B cell (primary cell): ENCODE measurements at regions not wholly inside any gene's neighbourhood (a gene's known extent, or its start where the extent isn't known, plus 50 kb on each side); places are given as distances from the start of the nearest gene placed in this dataset.

ENCODE experiments used
- ATAC-seq: fragments of 200-7000 bp; cut with Tn5 transposase; one replicate; pipeline ENCODE4 v1.10.0; 2021; ENCODE audit warnings: low read depth, mild to moderate bottlenecking, moderate number of reproducible peaks, moderate library complexity
- CTCF ChIA-PET: fragments of 350-600 bp; sonication (Branson Sonifier 250); formaldehyde crosslinking; loops from one replicate; lab custom pipeline; 2021; ENCODE audit warnings: antibody characterized with exemption, inconsistent platforms; lab: Charles Lee
- POLR2A ChIA-PET: fragments of 350-600 bp; sonication (Branson Sonifier 250); formaldehyde crosslinking; loops from one replicate; lab custom pipeline; 2021; ENCODE audit warnings: antibody characterized with exemption; lab: Charles Lee
- DNase-seq: peaks from one replicate; pipeline ENCODE4 v3.0.0; 2013
- H2AFZ ChIP-seq: 2 replicates; pipeline ENCODE4 v1.6.1; 2012; ENCODE audit warnings: mild to moderate bottlenecking, low read depth, low read length; ENCODE audit not compliant: insufficient read depth, poor library complexity, severe bottlenecking
- H3K27ac ChIP-seq, 2 donors: 1 replicate in 1 of 2; 2 replicates in 1 of 2; pipeline ENCODE4 v1.5.1; 2012 to 2013; ENCODE audit warnings: low read length in 2 of 2, mild to moderate bottlenecking in 2 of 2, moderate library complexity in 1 of 2
- H3K27me3 ChIP-seq, 4 experiments: fragments of 200-600 bp in 1 of 4; sonication (generic) in 1 of 4; replicated peaks in 1 of 4; 1 replicate in 2 of 4; 2 replicates in 2 of 4; pipeline versions ENCODE4 v1.6.1 to v1.7.0; 2013 to 2016; ENCODE audit warnings: low read length in 3 of 4, mild to moderate bottlenecking in 2 of 4, mixed read lengths in 1 of 4, moderate library complexity in 1 of 4; ENCODE audit not compliant: insufficient read depth in 4 of 4, control insufficient read depth in 3 of 4; ENCODE audit errors: control extremely low read depth in 1 of 4
- H3K36me3 ChIP-seq, 2 experiments: replicated peaks in 1 of 2; 1 replicate in 1 of 2; 2 replicates in 1 of 2; pipeline versions ENCODE4 v1.6.1 to v1.7.1; 2013; ENCODE audit warnings: low read length in 1 of 2; ENCODE audit not compliant: insufficient read depth in 2 of 2, control insufficient read depth in 1 of 2; ENCODE audit errors: control extremely low read depth in 1 of 2, extremely low read depth in 1 of 2
- H3K4me1 ChIP-seq, 2 donors: fragments of 200-600 bp in 1 of 2; sonication (generic) in 1 of 2; 1 replicate in 1 of 2; 2 replicates in 1 of 2; pipeline versions ENCODE4 v1.5.1 to v1.6.1; 2013 to 2017; ENCODE audit warnings: low read length in 2 of 2; ENCODE audit not compliant: control insufficient read depth in 2 of 2, insufficient read depth in 2 of 2
- H3K4me2 ChIP-seq: replicated peaks from 2 replicates; pipeline ENCODE3; 2012; ENCODE audit warnings: mild to moderate bottlenecking, low read depth, low read length; ENCODE audit not compliant: poor library complexity, severe bottlenecking
- H3K4me3 ChIP-seq, 5 experiments: fragments of 200-600 bp in 1 of 5; sonication (generic) in 1 of 5; 1 replicate in 3 of 5; 2 replicates in 2 of 5; pipeline versions ENCODE4 v1.5.1 to v1.7.0; 2011 to 2016; ENCODE audit warnings: low read length in 4 of 5, mild to moderate bottlenecking in 4 of 5, low read depth in 2 of 5, control low read depth in 1 of 5, moderate library complexity in 1 of 5; ENCODE audit not compliant: insufficient read depth in 1 of 5; ENCODE audit errors: control extremely low read depth in 1 of 5, extremely low read depth in 1 of 5
- H3K79me2 ChIP-seq: fragments of 200-600 bp; sonication (generic); one replicate; pipeline ENCODE4 v1.6.0; 2016; ENCODE audit warnings: low read length; ENCODE audit not compliant: control insufficient read depth, insufficient read depth
- H3K9ac ChIP-seq: fragments of 200-600 bp; sonication (generic); 2 replicates; pipeline ENCODE4 v1.6.1; 2017; ENCODE audit warnings: mild to moderate bottlenecking, low read length, moderate library complexity
- H3K9me3 ChIP-seq, 3 donors: one replicate each; pipeline versions ENCODE4 v1.6.1 to v1.7.1; 2013; ENCODE audit warnings: low read length in 2 of 3; ENCODE audit not compliant: control insufficient read depth in 2 of 3, insufficient read depth in 1 of 3; ENCODE audit errors: control extremely low read depth in 1 of 3
- H4K20me1 ChIP-seq: 2 replicates; pipeline ENCODE4 v1.6.0; 2012; ENCODE audit warnings: mild to moderate bottlenecking, low read length; ENCODE audit not compliant: insufficient read depth, control insufficient read depth, poor library complexity, severe bottlenecking
- H3K27ac Mint-ChIP-seq: one replicate; pipeline ENCODE4 v1.8.0; 2021; ENCODE audit warnings: mixed read lengths
- H3K27me3 Mint-ChIP-seq: one replicate; pipeline ENCODE4 v1.8.0; 2021; ENCODE audit warnings: mixed read lengths
- H3K4me1 Mint-ChIP-seq: one replicate; pipeline ENCODE4 v1.8.0; 2021; ENCODE audit warnings: mixed read lengths
- H3K4me3 Mint-ChIP-seq: one replicate; pipeline ENCODE4 v1.8.0; 2021; ENCODE audit warnings: mixed read lengths
- H3K9me3 Mint-ChIP-seq: one replicate; pipeline ENCODE4 v1.8.0; 2022; ENCODE audit warnings: mixed read lengths; ENCODE audit not compliant: insufficient read depth
- EZH2 ChIP-seq: IDR thresholded peaks from 2 replicates; pipeline ENCODE4 v1.6.1; 2012; ENCODE audit warnings: borderline replicate concordance, low read depth, mild to moderate bottlenecking, moderate library complexity, low read length; ENCODE audit not compliant: insufficient read depth, poor library complexity, severe bottlenecking
- WGBS: methylation state at CpG from one replicate; pipeline ENCODE4 v1.1.5; 2013; ENCODE audit warnings: missing lambda C conversion rate; ENCODE audit not compliant: insufficient coverage; 5-methylcytosine and 5-hydroxymethylcytosine counted together
- intact Hi-C: fragments of 100-400 bp; cut with micrococcal nuclease; formaldehyde crosslinking; loops from one replicate; pipeline ENCODE4 v1.10.0; 2022
- TF ChIP-seq, protein P1 (sequence below): fragments of 200-600 bp; IDR thresholded peaks from one replicate; pipeline ENCODE4 v1.8.0; 2022; ENCODE audit warnings: antibody characterized with exemption, mild to moderate bottlenecking

GRCh38 chr2:150710041-150710440 lies 222.6 kb upstream of the RND3 start:
- no peaks in the 10 kb centered on the region for H3K9me3 ChIP-seq
- intact Hi-C loops: no loop called here
- WGBS: no CpG with 5 or more reads among the region's 3 CpGs
- H3K4me1 ChIP-seq: no peaks in the 10 kb centered on the region
- Mint-ChIP-seq H3K9me3 (peaks cover 4% of the 10 kb centered on the region), H3K4me1 (no peaks in the 10 kb centered on the region), H3K27me3 (no peaks in the 10 kb centered on the region), H3K27ac (no peak overlapping the region), H3K4me3 (no peak overlapping the region)
- H3K27ac ChIP-seq: no peak overlapping the region
- no peak overlapping the region for H3K4me3 ChIP-seq
- no peak overlapping the region for H3K4me2 ChIP-seq
- H3K27me3 ChIP-seq: no peaks in the 10 kb centered on the region
- TF ChIP-seq EZH2: no peak
- ChIA-PET CTCF (no interaction called here), POLR2A (no interaction called here)
- DNase-seq: no peak
- H4K20me1 ChIP-seq: no peaks in the 10 kb centered on the region
- H3K9ac ChIP-seq: no peak overlapping the region
- no peak overlapping the region for H2AFZ ChIP-seq
- ATAC-seq: no peak
- no peaks in the 10 kb centered on the region for H3K79me2 ChIP-seq
- no peaks in the 10 kb centered on the region for H3K36me3 ChIP-seq

- Histone ChIP-seq H3K9me3 (no peaks in the 10 kb centered on the region), H3K36me3 (no peaks in the 10 kb centered on the region), H3K27ac (no peak overlapping the region), H3K4me1 (no peaks in the 10 kb centered on the region), H3K9ac (no peak overlapping the region), H2AFZ (no peak overlapping the region), H3K4me2 (no peak overlapping the region), H3K4me3 (no peak overlapping the region), H3K27me3 (no peaks in the 10 kb centered on the region), H3K79me2 (no peaks in the 10 kb centered on the region), H4K20me1 (no peaks in the 10 kb centered on the region)
- ChIA-PET POLR2A (no interaction called here), CTCF (no interaction called here)
- Mint-ChIP-seq H3K4me1 (no peaks in the 10 kb centered on the region), H3K4me3 (no peak overlapping the region), H3K27ac (no peak overlapping the region), H3K9me3 (no peaks in the 10 kb centered on the region), H3K27me3 (no peaks in the 10 kb centered on the region)
- TF ChIP-seq, protein P1, sequence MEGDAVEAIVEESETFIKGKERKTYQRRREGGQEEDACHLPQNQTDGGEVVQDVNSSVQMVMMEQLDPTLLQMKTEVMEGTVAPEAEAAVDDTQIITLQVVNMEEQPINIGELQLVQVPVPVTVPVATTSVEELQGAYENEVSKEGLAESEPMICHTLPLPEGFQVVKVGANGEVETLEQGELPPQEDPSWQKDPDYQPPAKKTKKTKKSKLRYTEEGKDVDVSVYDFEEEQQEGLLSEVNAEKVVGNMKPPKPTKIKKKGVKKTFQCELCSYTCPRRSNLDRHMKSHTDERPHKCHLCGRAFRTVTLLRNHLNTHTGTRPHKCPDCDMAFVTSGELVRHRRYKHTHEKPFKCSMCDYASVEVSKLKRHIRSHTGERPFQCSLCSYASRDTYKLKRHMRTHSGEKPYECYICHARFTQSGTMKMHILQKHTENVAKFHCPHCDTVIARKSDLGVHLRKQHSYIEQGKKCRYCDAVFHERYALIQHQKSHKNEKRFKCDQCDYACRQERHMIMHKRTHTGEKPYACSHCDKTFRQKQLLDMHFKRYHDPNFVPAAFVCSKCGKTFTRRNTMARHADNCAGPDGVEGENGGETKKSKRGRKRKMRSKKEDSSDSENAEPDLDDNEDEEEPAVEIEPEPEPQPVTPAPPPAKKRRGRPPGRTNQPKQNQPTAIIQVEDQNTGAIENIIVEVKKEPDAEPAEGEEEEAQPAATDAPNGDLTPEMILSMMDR: no peak
- TF ChIP-seq EZH2: no peak
- DNase-seq (no peak), ATAC-seq (no peak)
- WGBS: no CpG with 5 or more reads among the region's 2 CpGs
- intact Hi-C loops: no loop called here
These were observed 219.1 kb upstream of the RND3 start for GRCh38 chr2:150706561-150706960.
